Activated naive CD8-positive, alpha-beta T cell treated with anti-CD3 and anti-CD28 coated beads, Interleukin-2, amount 50 U/mL, for 24 hours (primary cell): ENCODE measurements at regions not wholly inside any gene's neighbourhood (a gene's known extent, or its start where the extent isn't known, plus 50 kb on each side); places are given as distances from the start of the nearest gene placed in this dataset.

ENCODE experiments used
- ATAC-seq: fragments of 150-1000 bp; cut with Tn5 transposase; one replicate; pipeline ENCODE4 v1.10.0; 2021
- DNase-seq: peaks from one replicate; pipeline ENCODE4 v3.0.0; 2021
- H3K27ac Mint-ChIP-seq: one replicate; pipeline ENCODE4 v1.8.0; 2021; ENCODE audit warnings: mild to moderate bottlenecking, mixed read lengths
- H3K27me3 Mint-ChIP-seq: one replicate; pipeline ENCODE4 v1.8.0; 2021; ENCODE audit warnings: mixed read lengths
- H3K36me3 Mint-ChIP-seq: one replicate; pipeline ENCODE4 v1.8.0; 2021; ENCODE audit warnings: low read depth, mixed read lengths
- H3K4me1 Mint-ChIP-seq: one replicate; pipeline ENCODE4 v1.8.0; 2021; ENCODE audit warnings: mixed read lengths
- H3K4me3 Mint-ChIP-seq: one replicate; pipeline ENCODE4 v1.8.0; 2021; ENCODE audit warnings: mild to moderate bottlenecking, moderate library complexity, mixed read lengths
- H3K9me3 Mint-ChIP-seq: one replicate; pipeline ENCODE4 v1.8.0; 2021; ENCODE audit warnings: mixed read lengths

GRCh38 chr11:26231252-26231661, 100.7 kb upstream of the ANO3 start:
- ATAC-seq, result no peak
- H3K4me1 Mint-ChIP-seq, result no peaks in the 10 kb centered on the region
- no peak for DNase-seq
- H3K27ac Mint-ChIP-seq, result no peak overlapping the region
- H3K27me3 Mint-ChIP-seq, result no peaks in the 10 kb centered on the region
- no peaks in the 10 kb centered on the region for H3K9me3 Mint-ChIP-seq
- no peak overlapping the region for H3K4me3 Mint-ChIP-seq
- no peaks in the 10 kb centered on the region for H3K36me3 Mint-ChIP-seq

DNA sequence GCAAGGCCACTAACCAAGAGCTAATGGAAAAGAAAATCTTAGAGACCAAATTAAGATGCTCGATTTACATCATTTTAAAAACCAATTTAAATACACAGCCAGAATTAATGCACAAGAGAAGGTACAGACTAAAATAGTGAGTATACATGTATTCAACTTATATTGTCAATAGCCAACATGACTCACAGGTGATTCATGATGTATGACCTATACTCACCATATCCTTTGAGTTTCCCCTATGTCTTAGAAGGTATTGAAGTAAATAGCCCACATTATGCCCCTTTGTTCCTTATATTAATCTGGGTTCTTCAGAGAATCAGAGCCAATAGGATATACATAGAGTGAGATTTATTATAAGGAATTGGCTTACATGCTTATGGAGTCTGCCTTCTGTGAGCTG, 97.5 kb upstream of the ANO3 start:
- Mint-ChIP-seq H3K36me3 (no peaks in the 10 kb centered on the region), H3K4me3 (no peak overlapping the region), H3K27ac (no peak overlapping the region), H3K27me3 (no peaks in the 10 kb centered on the region), H3K4me1 (no peaks in the 10 kb centered on the region), H3K9me3 (peaks cover 4% of the 10 kb centered on the region)
- no peak for DNase-seq
- ATAC-seq, result no peak

- Mint-ChIP-seq H3K27me3 (no peaks in the 10 kb centered on the region), H3K4me3 (no peak overlapping the region), H3K4me1 (no peaks in the 10 kb centered on the region), H3K36me3 (no peaks in the 10 kb centered on the region), H3K9me3 (peaks cover 11% of the 10 kb centered on the region), H3K27ac (no peak overlapping the region)
- ATAC-seq, result no peak
- no peak for DNase-seq
These were observed 88.5 kb upstream of the ANO3 start for GRCh38 chr11:26243426-26243825.

DNA sequence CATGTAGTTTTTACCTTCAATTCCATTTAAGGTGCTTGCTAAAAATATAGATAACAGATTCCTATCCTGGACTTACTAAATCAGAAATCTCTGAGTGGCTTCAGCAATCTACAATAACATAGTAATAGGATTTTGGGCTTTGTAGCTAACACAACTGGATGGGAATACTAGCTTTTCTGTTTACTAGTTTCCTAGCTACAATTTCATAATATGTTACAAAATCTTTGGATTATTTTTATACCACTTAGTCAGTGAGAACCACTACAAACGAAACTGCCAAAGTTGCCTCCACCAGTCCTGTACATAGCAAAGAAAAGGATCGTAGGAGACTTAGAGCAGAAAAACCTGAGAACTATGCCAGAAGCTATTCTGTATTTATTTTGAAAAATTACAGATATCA, 87.7 kb upstream of the ANO3 start:
- ATAC-seq, result no peak
- H3K27ac Mint-ChIP-seq, result no peak overlapping the region
- no peak for DNase-seq
- no peaks in the 10 kb centered on the region for H3K27me3 Mint-ChIP-seq
- H3K9me3 Mint-ChIP-seq, result peaks cover 9% of the 10 kb centered on the region
- no peaks in the 10 kb centered on the region for H3K36me3 Mint-ChIP-seq
- H3K4me1 Mint-ChIP-seq, result no peaks in the 10 kb centered on the region
- no peak overlapping the region for H3K4me3 Mint-ChIP-seq

GRCh38 chr11:26245046-26245445, 86.9 kb upstream of the ANO3 start:
- Mint-ChIP-seq H3K36me3 (no peaks in the 10 kb centered on the region), H3K4me1 (no peaks in the 10 kb centered on the region), H3K27ac (no peak overlapping the region), H3K4me3 (no peak overlapping the region), H3K27me3 (no peaks in the 10 kb centered on the region), H3K9me3 (peaks cover 6% of the 10 kb centered on the region)
- ATAC-seq (no peak), DNase-seq (no peak)

- no peaks in the 10 kb centered on the region for H3K36me3 Mint-ChIP-seq
- H3K27ac Mint-ChIP-seq, result no peak overlapping the region
- DNase-seq, result no peak
These were observed 84.6 kb upstream of the ANO3 start for GRCh38 chr11:26247340-26247739.

GRCh38 chr11:26248661-26249060, 83.3 kb upstream of the ANO3 start:
- no peaks in the 10 kb centered on the region for H3K27me3 Mint-ChIP-seq
- no peak overlapping the region for H3K27ac Mint-ChIP-seq
- peaks cover 6% of the 10 kb centered on the region for H3K9me3 Mint-ChIP-seq

More at GRCh38 chr11:26247340-26247739, 84.6 kb upstream of the ANO3 start:
- ATAC-seq, result no peak
- Mint-ChIP-seq H3K4me3 (no peak overlapping the region), H3K27me3 (no peaks in the 10 kb centered on the region), H3K4me1 (no peaks in the 10 kb centered on the region), H3K9me3 (peaks cover 6% of the 10 kb centered on the region)

GRCh38 chr11:26254378-26254777, 77.6 kb upstream of the ANO3 start:
- ATAC-seq (no peak), DNase-seq (no peak)
- Mint-ChIP-seq H3K27me3 (no peaks in the 10 kb centered on the region), H3K9me3 (no peaks in the 10 kb centered on the region), H3K36me3 (no peaks in the 10 kb centered on the region), H3K4me1 (no peaks in the 10 kb centered on the region), H3K4me3 (no peak overlapping the region), H3K27ac (no peak overlapping the region)

More at GRCh38 chr11:26248661-26249060, 83.3 kb upstream of the ANO3 start:
- H3K4me3 Mint-ChIP-seq, result no peak overlapping the region
- H3K4me1 Mint-ChIP-seq, result no peaks in the 10 kb centered on the region
- DNase-seq (no peak), ATAC-seq (no peak)
- H3K36me3 Mint-ChIP-seq, result no peaks in the 10 kb centered on the region

DNA sequence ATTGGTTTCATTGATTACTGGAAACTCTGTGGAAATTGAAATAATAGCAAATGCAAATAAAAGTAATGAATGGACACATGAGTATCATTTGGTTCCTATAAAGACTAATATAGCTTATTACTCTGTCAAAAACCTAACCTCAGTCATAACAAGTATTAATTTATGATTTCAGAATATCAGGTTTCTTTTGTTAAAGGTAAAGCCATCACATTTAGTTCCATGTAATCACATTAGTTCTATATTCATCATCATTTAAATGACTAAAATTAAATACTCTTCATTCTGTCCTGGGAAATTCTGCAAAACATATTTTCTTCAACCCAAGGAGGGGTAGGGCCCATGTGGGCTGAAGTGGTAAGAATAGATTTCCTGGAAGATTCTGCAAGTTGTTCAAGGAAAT, 68.2 kb upstream of the ANO3 start:
- no peaks in the 10 kb centered on the region for H3K27me3 Mint-ChIP-seq
- no peak overlapping the region for H3K4me3 Mint-ChIP-seq
- H3K9me3 Mint-ChIP-seq, result no peaks in the 10 kb centered on the region
- no peaks in the 10 kb centered on the region for H3K4me1 Mint-ChIP-seq
- no peak for DNase-seq
- no peaks in the 10 kb centered on the region for H3K36me3 Mint-ChIP-seq
- no peak overlapping the region for H3K27ac Mint-ChIP-seq
- ATAC-seq, result no peak

DNA sequence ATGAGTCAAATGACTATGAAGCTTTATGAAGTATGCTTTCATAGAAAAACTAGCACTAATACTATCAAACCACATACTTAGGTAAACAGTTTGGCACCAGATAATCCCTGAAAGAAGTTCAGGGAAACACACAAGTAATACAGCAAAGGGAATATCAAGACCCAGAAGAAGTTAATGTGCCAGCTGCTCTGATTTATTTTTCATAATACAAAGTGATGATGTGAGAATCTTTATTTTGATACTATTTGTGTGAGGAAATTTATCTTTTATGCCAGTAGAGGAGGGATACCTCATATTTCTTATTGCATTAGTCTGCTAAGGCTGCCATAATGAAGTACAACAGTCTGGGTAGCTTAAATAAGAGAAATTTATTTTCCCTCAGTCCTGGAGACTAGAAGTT, 67.7 kb upstream of the ANO3 start:
- ATAC-seq (no peak), DNase-seq (no peak)
- no peaks in the 10 kb centered on the region for H3K4me1 Mint-ChIP-seq
- H3K27ac Mint-ChIP-seq, result no peak overlapping the region
- no peaks in the 10 kb centered on the region for H3K27me3 Mint-ChIP-seq
- no peaks in the 10 kb centered on the region for H3K36me3 Mint-ChIP-seq
- no peaks in the 10 kb centered on the region for H3K9me3 Mint-ChIP-seq
- no peak overlapping the region for H3K4me3 Mint-ChIP-seq

GRCh38 chr11:26268980-26269660, 62.8 kb upstream of the ANO3 start:
- Mint-ChIP-seq H3K36me3 (no peaks in the 10 kb centered on the region), H3K4me1 (no peaks in the 10 kb centered on the region), H3K27me3 (no peaks in the 10 kb centered on the region), H3K27ac (no peak overlapping the region), H3K4me3 (no peak overlapping the region), H3K9me3 (no peaks in the 10 kb centered on the region)
- ATAC-seq (no peak), DNase-seq (no peak)

GRCh38 chr11:26271666-26272065, 60.3 kb upstream of the ANO3 start:
- DNase-seq (no peak), ATAC-seq (no peak)
- H3K27ac Mint-ChIP-seq, result no peak overlapping the region
- H3K4me3 Mint-ChIP-seq, result no peak overlapping the region
- H3K27me3 Mint-ChIP-seq, result peaks cover 1% of the 10 kb centered on the region
- no peaks in the 10 kb centered on the region for H3K36me3 Mint-ChIP-seq
- peaks cover under 1% of the 10 kb centered on the region for H3K4me1 Mint-ChIP-seq
- H3K9me3 Mint-ChIP-seq, result no peaks in the 10 kb centered on the region

DNA sequence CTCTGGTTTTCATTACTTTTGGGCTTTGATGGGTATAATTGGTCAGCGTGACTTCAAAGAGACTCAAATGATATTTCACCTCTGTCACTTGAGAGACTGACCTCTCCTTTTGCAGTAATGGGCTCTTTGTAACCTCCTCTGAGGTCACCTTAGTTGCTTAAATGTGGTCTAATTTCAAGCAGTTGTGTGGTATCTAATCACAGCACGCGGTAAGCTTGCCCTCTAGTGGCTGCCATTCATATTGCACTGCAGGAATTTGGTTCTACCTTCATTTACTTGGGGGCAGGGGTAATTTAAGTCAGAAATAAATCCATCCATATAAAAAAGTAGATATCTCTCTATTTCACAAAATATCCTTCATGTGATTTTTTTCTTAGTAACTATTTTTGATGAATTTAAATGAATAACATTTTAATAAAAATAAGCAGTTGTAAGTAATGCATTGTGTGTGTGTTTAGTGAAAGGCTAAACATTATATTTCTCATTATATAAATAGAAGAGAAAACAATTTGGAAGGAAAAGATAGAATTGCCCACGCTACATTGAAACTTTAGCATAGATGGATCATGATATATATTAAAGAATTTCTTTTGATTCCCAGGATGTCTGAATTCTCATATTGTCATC, 55.0 kb upstream of the ANO3 start:
- Mint-ChIP-seq H3K36me3 (no peaks in the 10 kb centered on the region), H3K27ac (no peak overlapping the region), H3K9me3 (no peaks in the 10 kb centered on the region), H3K4me1 (peaks cover 2% of the 10 kb centered on the region), H3K4me3 (no peak overlapping the region), H3K27me3 (peaks cover 3% of the 10 kb centered on the region)
- ATAC-seq (no peak), DNase-seq (peak; percentile 23)

GRCh38 chr11:26278354-26278753, 53.6 kb upstream of the ANO3 start:
- no peaks in the 10 kb centered on the region for H3K9me3 Mint-ChIP-seq
- no peak overlapping the region for H3K4me3 Mint-ChIP-seq
- no peak for DNase-seq
- H3K27me3 Mint-ChIP-seq, result peaks cover 3% of the 10 kb centered on the region
- ATAC-seq, result no peak
- no peak overlapping the region for H3K27ac Mint-ChIP-seq
- H3K36me3 Mint-ChIP-seq, result no peaks in the 10 kb centered on the region
- peaks cover 2% of the 10 kb centered on the region for H3K4me1 Mint-ChIP-seq
